ENCODE measurements at regions not wholly inside any gene's neighbourhood (a gene's known extent, or its start where the extent isn't known, plus 50 kb on each side); places are given as distances from the start of the nearest gene placed in this dataset.

DNA sequence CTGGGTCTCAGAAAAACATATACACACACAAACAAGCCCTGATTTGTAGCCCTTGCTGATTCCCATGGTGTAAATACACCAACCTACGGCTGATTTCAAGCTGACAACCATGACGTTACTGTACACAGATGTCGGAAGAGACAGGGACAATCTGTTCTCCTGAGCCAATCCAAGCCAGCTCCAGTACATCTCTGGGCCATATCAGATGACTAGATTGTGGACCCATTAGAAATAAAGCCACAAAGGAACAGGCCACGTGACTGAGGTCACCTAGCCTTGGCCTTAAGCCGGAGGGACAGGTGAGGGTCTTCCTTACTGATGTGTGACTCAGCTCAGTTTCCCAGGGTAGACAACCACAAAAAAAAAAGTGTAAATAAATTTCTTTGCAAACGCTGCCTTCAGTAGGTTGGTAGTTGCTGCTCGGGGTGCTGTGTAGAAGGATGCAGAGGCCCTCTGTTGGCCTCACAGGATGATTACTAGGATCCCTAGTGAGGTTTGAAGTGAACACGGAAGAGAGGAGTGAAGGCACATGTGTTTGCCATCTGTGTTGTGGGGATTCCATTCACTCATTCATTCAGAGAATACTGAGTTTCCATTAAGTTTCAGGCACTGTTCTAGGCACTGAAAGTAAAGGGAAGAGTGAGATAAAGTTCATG lies 99.0 kb upstream of the LARGE1 start:
- TF ChIP-seq, protein P1, sequence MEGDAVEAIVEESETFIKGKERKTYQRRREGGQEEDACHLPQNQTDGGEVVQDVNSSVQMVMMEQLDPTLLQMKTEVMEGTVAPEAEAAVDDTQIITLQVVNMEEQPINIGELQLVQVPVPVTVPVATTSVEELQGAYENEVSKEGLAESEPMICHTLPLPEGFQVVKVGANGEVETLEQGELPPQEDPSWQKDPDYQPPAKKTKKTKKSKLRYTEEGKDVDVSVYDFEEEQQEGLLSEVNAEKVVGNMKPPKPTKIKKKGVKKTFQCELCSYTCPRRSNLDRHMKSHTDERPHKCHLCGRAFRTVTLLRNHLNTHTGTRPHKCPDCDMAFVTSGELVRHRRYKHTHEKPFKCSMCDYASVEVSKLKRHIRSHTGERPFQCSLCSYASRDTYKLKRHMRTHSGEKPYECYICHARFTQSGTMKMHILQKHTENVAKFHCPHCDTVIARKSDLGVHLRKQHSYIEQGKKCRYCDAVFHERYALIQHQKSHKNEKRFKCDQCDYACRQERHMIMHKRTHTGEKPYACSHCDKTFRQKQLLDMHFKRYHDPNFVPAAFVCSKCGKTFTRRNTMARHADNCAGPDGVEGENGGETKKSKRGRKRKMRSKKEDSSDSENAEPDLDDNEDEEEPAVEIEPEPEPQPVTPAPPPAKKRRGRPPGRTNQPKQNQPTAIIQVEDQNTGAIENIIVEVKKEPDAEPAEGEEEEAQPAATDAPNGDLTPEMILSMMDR (IDR thresholded peaks at IDR 0.05): no peak
- TF ChIP-seq POLR2A (IDR thresholded peaks at IDR 0.05) (no peak), POLR2AphosphoS5 (IDR thresholded peaks at IDR 0.05) (no peak)

All from upper lobe of left lung (tissue), 4 donors.